A549 (cell line): ENCODE measurements at regions not wholly inside any gene's neighbourhood (a gene's known extent, or its start where the extent isn't known, plus 50 kb on each side); places are given as distances from the start of the nearest gene placed in this dataset.

ENCODE experiments used
- ATAC-seq, 2 experiments: fragments of 200-7000 bp in 1 of 2; fragments of >200 bp in 1 of 2; cut with Nextera tagmentation in 1 of 2; cut with Tn5 transposase in 1 of 2; 3 replicates each; pipeline versions ENCODE4 v1.8.0 to v1.9.1; 2018 to 2020; ENCODE audit warnings: mild to moderate bottlenecking in 1 of 2, moderate library complexity in 1 of 2
- CTCF ChIA-PET: fragments of 300-600 bp; sonication (Branson Sonifier 250); formaldehyde crosslinking; extraction: SDS; loops from one replicate; lab custom pipeline; 2021; ENCODE audit warnings: antibody characterized with exemption, inconsistent platforms; lab: Yijun Ruan, JAX
- POLR2A ChIA-PET: fragments of 350-600 bp; formaldehyde crosslinking; extraction: SDS; loops from one replicate; lab custom pipeline; 2021; ENCODE audit warnings: antibody characterized with exemption, inconsistent platforms; lab: Yijun Ruan, JAX
- DNase-seq, 2 experiments: peaks; one replicate each; pipeline versions ENCODE4 v3.0.0 to v3.0.0-alpha.2; 2011 to 2016; ENCODE audit warnings: low read depth in 1 of 2, low spot score in 1 of 2
- FAIRE-seq: peaks from 2 replicates; lab custom pipeline; 2011; peaks lifted over from hg19 to GRCh38; lab: Jason Lieb, UNC
- H3K27ac ChIP-seq, 2 experiments: fragments of >200 bp; sonication (Bioruptor Twin); formaldehyde crosslinking; 3 replicates each; pipeline ENCODE4 v1.5.1; 2016 to 2017
- H3K4me1 ChIP-seq: fragments of >200 bp; sonication (Bioruptor Twin); formaldehyde crosslinking; 3 replicates; pipeline ENCODE4 v1.6.1; 2016
- H3K4me2 ChIP-seq: fragments of >200 bp; sonication (Bioruptor Twin); formaldehyde crosslinking; 3 replicates; pipeline ENCODE4 v1.6.1; 2016
- H3K4me3 ChIP-seq: fragments of >200 bp; sonication (Bioruptor Twin); formaldehyde crosslinking; 3 replicates; pipeline ENCODE4 v1.5.1; 2016
- H3K9me3 ChIP-seq: fragments of >200 bp; sonication (Bioruptor Twin); formaldehyde crosslinking; 3 replicates; pipeline ENCODE4 v1.6.1; 2016
- BHLHE40 ChIP-seq: IDR thresholded peaks from 2 replicates; pipeline ENCODE4 v1.6.1; 2012; ENCODE audit warnings: low read depth, low read length, inconsistent platforms
- CEBPB ChIP-seq, 2 experiments: fragments of >200 bp in 1 of 2; sonication (Bioruptor Twin) in 1 of 2; formaldehyde crosslinking in 1 of 2; IDR thresholded peaks; 2 replicates each; pipeline ENCODE4 v1.6.1; 2012 to 2016
- EHMT2 ChIP-seq: fragments of 200-600 bp; sonication (generic); IDR thresholded peaks from 2 replicates; pipeline ENCODE4 v1.6.1; 2016; ENCODE audit warnings: antibody characterized with exemption, low read depth, mild to moderate bottlenecking, moderate library complexity
- EP300 ChIP-seq, 2 experiments: fragments of >200 bp; sonication (Bioruptor Twin); formaldehyde crosslinking; IDR thresholded peaks; 2 replicates in 1 of 2; 3 replicates in 1 of 2; pipeline ENCODE4 v1.6.1; 2016 to 2017
- ESRRA ChIP-seq: fragments of 150-350 bp; IDR thresholded peaks from 2 replicates; pipeline ENCODE4 v1.6.1; 2014; ENCODE audit warnings: mild to moderate bottlenecking, low read length, borderline replicate concordance
- FOSB ChIP-seq: fragments of 250-450 bp; sonication (Bioruptor Pico); IDR thresholded peaks from 2 replicates; pipeline ENCODE4 v1.5.0; 2020; ENCODE audit warnings: mild to moderate bottlenecking, moderate library complexity
- FOSL2 ChIP-seq, 2 experiments: fragments of 450-650 bp in 1 of 2; fragments of >200 bp in 1 of 2; sonication (Bioruptor Twin) in 1 of 2; formaldehyde crosslinking; IDR thresholded peaks; 2 replicates each; pipeline versions ENCODE4 v1.5.0 to v1.6.1; 2016 to 2020; ENCODE audit warnings: mild to moderate bottlenecking in 1 of 2, moderate library complexity in 1 of 2
- HEYL ChIP-seq: fragments of 250-450 bp; sonication (Bioruptor Pico); IDR thresholded peaks from 2 replicates; pipeline ENCODE4 v1.8.0; 2021; ENCODE audit warnings: mild to moderate bottlenecking, moderate library complexity
- HOXA7 ChIP-seq: fragments of 250-450 bp; sonication (Bioruptor Pico); IDR thresholded peaks from 2 replicates; pipeline ENCODE4 v1.5.0; 2020; ENCODE audit warnings: mild to moderate bottlenecking, moderate library complexity
- KDM1A ChIP-seq: fragments of 200-600 bp; sonication (generic); IDR thresholded peaks from 2 replicates; pipeline ENCODE4 v1.6.1; 2016; ENCODE audit warnings: low read depth, mild to moderate bottlenecking
- KDM5A ChIP-seq: fragments of 200-600 bp; sonication (generic); IDR thresholded peaks from 2 replicates; pipeline ENCODE4 v1.6.1; 2016; ENCODE audit warnings: antibody characterized with exemption, mild to moderate bottlenecking
- MAFK ChIP-seq: fragments of 450-650 bp; IDR thresholded peaks from 2 replicates; pipeline ENCODE4 v1.6.1; 2014; ENCODE audit not compliant: partially characterized antibody
- MAX ChIP-seq: IDR thresholded peaks from 2 replicates; pipeline ENCODE4 v1.6.1; 2012
- MAZ ChIP-seq: fragments of 150-350 bp; IDR thresholded peaks from 2 replicates; pipeline ENCODE4 v1.6.1; 2014; ENCODE audit warnings: antibody characterized with exemption, low read depth, low read length, borderline replicate concordance
- MYC ChIP-seq: IDR thresholded peaks from 2 replicates; pipeline ENCODE4 v1.6.1; 2012; ENCODE audit warnings: mild to moderate bottlenecking, inconsistent platforms, low read length, improper control_type of control experiment, borderline replicate concordance
- NFE2L2 ChIP-seq: fragments of 150-350 bp; conservative IDR thresholded peaks from 2 replicates; pipeline ENCODE4 v1.6.1; 2014; ENCODE audit warnings: low read length
- NR3C1 ChIP-seq: fragments of >200 bp; sonication (Bioruptor Twin); formaldehyde crosslinking; IDR thresholded peaks from 3 replicates; pipeline ENCODE4 v1.6.1; 2017
- PBX3 ChIP-seq: IDR thresholded peaks from 2 replicates; pipeline ENCODE4 v1.6.1; 2012
- POLR2A ChIP-seq: IDR thresholded peaks from 2 replicates; pipeline ENCODE4 v1.6.1; 2012; ENCODE audit warnings: mild to moderate bottlenecking, low read length
- RAD21 ChIP-seq, 2 experiments: fragments of >200 bp in 1 of 2; sonication (Bioruptor Twin) in 1 of 2; formaldehyde crosslinking in 1 of 2; IDR thresholded peaks in 1 of 2; conservative IDR thresholded peaks in 1 of 2; 2 replicates in 1 of 2; 3 replicates in 1 of 2; pipeline ENCODE4 v1.6.1; 2012 to 2018; ENCODE audit warnings: inconsistent platforms in 1 of 2
- RARB ChIP-seq: fragments of 250-450 bp; sonication (Bioruptor Pico); IDR thresholded peaks from 2 replicates; pipeline ENCODE4 v1.8.0; 2021; ENCODE audit warnings: mild to moderate bottlenecking, moderate library complexity
- RFX5 ChIP-seq: fragments of 450-650 bp; IDR thresholded peaks from 2 replicates; pipeline ENCODE4 v1.7.1; 2014; ENCODE audit warnings: antibody characterized with exemption, mild to moderate bottlenecking, moderate library complexity
- RNF2 ChIP-seq: fragments of 200-600 bp; sonication (generic); IDR thresholded peaks from 2 replicates; pipeline ENCODE4 v1.6.1; 2016; ENCODE audit warnings: low read depth, mild to moderate bottlenecking, antibody characterized with exemption, moderate library complexity, borderline replicate concordance
- TFCP2L1 ChIP-seq: fragments of 250-450 bp; sonication (Bioruptor Pico); IDR thresholded peaks from 2 replicates; pipeline ENCODE4 v1.5.0; 2021; ENCODE audit warnings: mild to moderate bottlenecking
- ZC3H11A ChIP-seq: fragments of 450-650 bp; IDR thresholded peaks from 2 replicates; pipeline ENCODE4 v1.6.1; 2014; ENCODE audit warnings: antibody characterized with exemption, mild to moderate bottlenecking
- ZFP36 ChIP-seq: fragments of 450-650 bp; IDR thresholded peaks from 2 replicates; pipeline ENCODE4 v1.6.1; 2014; ENCODE audit warnings: borderline replicate concordance; ENCODE audit not compliant: partially characterized antibody
- ZNF302 ChIP-seq: fragments of 250-450 bp; sonication (Bioruptor Pico); IDR thresholded peaks from 2 replicates; pipeline ENCODE4 v1.9.0; 2021; ENCODE audit warnings: inconsistent platforms, mild to moderate bottlenecking, moderate library complexity
- WGBS: methylation state at CpG from one replicate; pipeline ENCODE4 v1.1.6; 2017; ENCODE audit errors: missing lambda C conversion rate; 5-methylcytosine and 5-hydroxymethylcytosine counted together
- TF ChIP-seq, protein P1 (sequence below): fragments of >200 bp; sonication (Bioruptor Twin); formaldehyde crosslinking; IDR thresholded peaks from 2 replicates; pipeline ENCODE4 v1.6.1; 2016
- TF ChIP-seq, protein P2 (sequence below): fragments of 250-450 bp; sonication (Bioruptor Pico); IDR thresholded peaks from 2 replicates; pipeline ENCODE4 v1.5.0; 2020; ENCODE audit warnings: low read depth, mild to moderate bottlenecking, moderate library complexity

- TF ChIP-seq BHLHE40, result no peak
- TF ChIP-seq MYC, result no peak
- no peak for ATAC-seq
- Histone ChIP-seq H3K4me1 (no peaks in the 10 kb centered on the region), H3K27ac (no peak overlapping the region), H3K4me3 (no peak overlapping the region), H3K4me2 (no peak overlapping the region), H3K9me3 (no peaks in the 10 kb centered on the region)
- CTCF ChIA-PET, result no interaction called here
- 2% methylated on average over 2 of the region's 2 CpGs for WGBS
- no peak for DNase-seq
- no peak for FAIRE-seq
- POLR2A ChIA-PET, result no interaction called here
These were observed 212.1 kb downstream of the ARL6IP6 start for GRCh38 chr2:152930501-152930900.

- Histone ChIP-seq H3K4me3 (no peak overlapping the region), H3K4me1 (no peaks in the 10 kb centered on the region), H3K9me3 (no peaks in the 10 kb centered on the region), H3K27ac (no peak overlapping the region), H3K4me2 (no peak overlapping the region)
- TF ChIP-seq FOSB (CRISPR knock-in tag) (no peak), NR3C1 (no peak), MAX (no peak), HEYL (CRISPR knock-in tag) (no peak), EP300 (IDR thresholded peaks at IDR 0.05) (no peak), RARB (CRISPR knock-in tag) (no peak), BHLHE40 (no peak), ZFP36 (no peak), KDM1A (no peak), RFX5 (no peak), MAFK (no peak), ESRRA (no peak), ZNF302 (no peak), ZC3H11A (no peak), FOSL2 (IDR thresholded peaks at IDR 0.05) (no peak), FOSL2 (CRISPR knock-in tag; IDR thresholded peaks at IDR 0.05) (no peak), NFE2L2 (no peak), HOXA7 (CRISPR knock-in tag) (no peak), POLR2A (no peak)
- no peak for FAIRE-seq
- ATAC-seq, result no peak
- CTCF ChIA-PET, result no interaction called here
- DNase-seq, result no peak
- WGBS, result 87% methylated on average over 3 of the region's 3 CpGs
- POLR2A ChIA-PET, result no interaction called here
These were observed 211.2 kb downstream of the ARL6IP6 start for GRCh38 chr2:152929628-152930027.

- DNase-seq (peak; percentile 23 to 75), ATAC-seq (peak; percentile 86 to 98), FAIRE-seq (no peak)
- Histone ChIP-seq H3K4me3 (no peak overlapping the region), H3K9me3 (no peaks in the 10 kb centered on the region), H3K4me1 (no peaks in the 10 kb centered on the region), H3K4me2 (no peak overlapping the region), H3K27ac (no peak overlapping the region)
- WGBS, result 15% methylated on average over 11 of the region's 11 CpGs
- ChIA-PET POLR2A (no interaction called here), CTCF (interaction anchor here (0.6 to 1.6 kb wide), 20 partner anchors 11 to 1442 kb away, joined by 3 to 8 read pairs (median 3); partner anchors contain the start of genes ARL6IP6 and RPRM)
- TF ChIP-seq, protein P1, sequence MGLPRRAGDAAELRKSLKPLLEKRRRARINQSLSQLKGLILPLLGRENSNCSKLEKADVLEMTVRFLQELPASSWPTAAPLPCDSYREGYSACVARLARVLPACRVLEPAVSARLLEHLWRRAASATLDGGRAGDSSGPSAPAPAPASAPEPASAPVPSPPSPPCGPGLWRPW, result no peak
- no peak for TF ChIP-seq MYC
- no peak for TF ChIP-seq PBX3
- no peak for TF ChIP-seq TFCP2L1
- peak in 1 of 2 experiments; percentile 28; a peak in 1 of 4 replicates for TF ChIP-seq CEBPB (IDR thresholded peaks at IDR 0.05)
- no peak for TF ChIP-seq MAZ
- no peak for TF ChIP-seq EHMT2
- TF ChIP-seq RNF2, result no peak
- TF ChIP-seq KDM5A, result no peak
- TF ChIP-seq, protein P2, sequence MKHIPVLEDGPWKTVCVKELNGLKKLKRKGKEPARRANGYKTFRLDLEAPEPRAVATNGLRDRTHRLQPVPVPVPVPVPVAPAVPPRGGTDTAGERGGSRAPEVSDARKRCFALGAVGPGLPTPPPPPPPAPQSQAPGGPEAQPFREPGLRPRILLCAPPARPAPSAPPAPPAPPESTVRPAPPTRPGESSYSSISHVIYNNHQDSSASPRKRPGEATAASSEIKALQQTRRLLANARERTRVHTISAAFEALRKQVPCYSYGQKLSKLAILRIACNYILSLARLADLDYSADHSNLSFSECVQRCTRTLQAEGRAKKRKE (CRISPR knock-in tag), result no peak
- peak; percentile 88 for TF ChIP-seq BHLHE40
- peak; percentile 64 to 82 for TF ChIP-seq RAD21 (conservative IDR thresholded peaks at IDR 0.05 in 1 of 2, IDR thresholded peaks at IDR 0.05 in 1 of 2)
These were observed 207.4 kb downstream of the ARL6IP6 start for GRCh38 chr2:152925547-152926448.
